HG03460 (cell line): ENCODE measurements at regions not wholly inside any gene's neighbourhood (a gene's known extent, or its start where the extent isn't known, plus 50 kb on each side); places are given as distances from the start of the nearest gene placed in this dataset.
"Not testable (repeated sequence)": the region's sequence is repeated elsewhere in the genome, so short reads cannot be mapped to it uniquely, and the experiment has no call there.

Experiments
- ATAC-seq: cut with Tn5 transposase; IDR thresholded peaks from one replicate; pipeline ENCODE4 v1.9.1; 2021; ENCODE audit not compliant: unreplicated experiment

GRCh38 chr2:43149482-43150107, 76.8 kb downstream of the ZFP36L2 start:
- no peak for ATAC-seq

- ATAC-seq = no peak
These were observed 80.3 kb downstream of the ZFP36L2 start for GRCh38 chr2:43146083-43146482.

- no peak for ATAC-seq
These were observed 82.1 kb downstream of the ZFP36L2 start for GRCh38 chr2:43144263-43144662.

- ATAC-seq = no peak
These were observed 82.7 kb downstream of the ZFP36L2 start for GRCh38 chr2:43143756-43144155.

DNA sequence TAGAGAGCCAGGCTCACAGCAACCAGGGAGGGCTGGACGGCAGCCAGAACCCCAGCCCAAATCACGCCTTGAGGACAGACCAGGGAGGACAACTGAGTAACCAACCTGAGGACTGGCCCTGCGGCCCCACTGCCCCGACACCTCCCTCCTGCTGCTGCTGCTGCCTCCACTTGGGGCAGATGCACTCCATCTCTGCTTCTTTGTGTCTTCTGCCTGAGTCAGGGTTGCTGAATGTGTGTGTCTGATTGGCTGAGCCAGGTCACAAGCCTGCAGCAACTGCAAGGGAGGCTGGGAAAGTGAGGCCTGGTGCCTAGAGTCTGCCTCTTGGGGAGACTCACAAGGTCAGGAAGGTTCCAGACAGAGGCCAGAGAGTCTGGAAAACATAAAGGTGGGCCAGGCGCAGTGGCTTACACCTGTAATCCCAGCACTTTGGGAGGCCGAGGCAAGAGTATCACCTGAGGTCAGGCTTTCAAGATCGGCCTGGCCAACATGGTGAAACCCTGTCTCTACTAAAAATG, 83.4 kb downstream of the ZFP36L2 start:
- ATAC-seq = no peak

GRCh38 chr2:43141636-43142151, 84.7 kb downstream of the ZFP36L2 start:
- ATAC-seq = not testable (repeated sequence)

DNA sequence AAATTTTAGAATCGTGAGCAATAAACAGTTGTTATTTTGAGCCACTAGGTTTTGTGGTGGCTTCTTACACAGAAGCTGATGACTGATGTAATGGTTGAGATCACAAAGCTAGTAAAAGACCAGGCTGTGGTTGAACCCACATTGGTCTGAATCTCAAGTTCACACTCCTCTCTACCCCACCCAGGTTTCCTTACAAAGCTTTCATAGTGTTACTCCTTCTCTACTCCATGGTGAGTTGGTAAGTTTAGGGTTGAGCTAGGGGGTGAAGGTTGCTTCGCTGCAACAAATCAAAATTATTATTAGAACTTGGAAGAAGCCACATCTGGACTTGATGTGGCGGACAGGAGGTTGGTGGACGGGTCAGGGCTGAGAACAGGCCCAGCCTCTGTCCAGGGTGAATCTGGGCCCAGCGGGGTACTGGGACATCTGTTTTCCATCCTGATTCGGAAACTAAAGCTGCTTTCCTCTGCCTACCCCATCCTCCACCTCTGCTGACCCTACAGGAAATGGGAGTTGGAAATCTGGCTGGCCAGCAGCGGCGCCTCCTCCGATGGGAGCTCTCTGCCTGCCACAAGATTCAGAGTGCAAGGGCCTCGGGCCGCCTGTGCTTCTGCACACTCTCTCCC, 86.3 kb downstream of the ZFP36L2 start:
- ATAC-seq = no peak

GRCh38 chr2:43139501-43139900, 86.9 kb downstream of the ZFP36L2 start:
- ATAC-seq = no peak

- no peak for ATAC-seq
These were observed 88.0 kb downstream of the ZFP36L2 start for GRCh38 chr2:43138441-43138840.

DNA sequence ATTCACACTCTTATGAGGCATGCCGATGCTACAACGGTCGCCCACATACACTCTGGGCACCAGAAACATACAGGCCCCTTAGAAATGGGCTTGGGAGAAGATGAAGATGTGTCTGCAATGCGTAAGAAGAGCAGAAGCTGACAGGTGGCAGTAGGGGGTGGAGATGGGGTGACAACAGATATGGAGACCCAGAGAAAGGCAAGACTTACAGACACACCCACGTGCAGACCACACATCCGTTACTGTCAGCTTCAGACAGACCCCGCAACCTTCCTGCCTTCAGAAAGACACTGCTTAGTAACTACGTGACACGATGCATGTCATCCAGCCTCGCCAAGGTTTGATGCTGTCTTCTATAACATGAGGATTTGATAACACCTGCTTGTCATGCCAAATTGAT, 89.5 kb downstream of the ZFP36L2 start:
- no peak for ATAC-seq

DNA sequence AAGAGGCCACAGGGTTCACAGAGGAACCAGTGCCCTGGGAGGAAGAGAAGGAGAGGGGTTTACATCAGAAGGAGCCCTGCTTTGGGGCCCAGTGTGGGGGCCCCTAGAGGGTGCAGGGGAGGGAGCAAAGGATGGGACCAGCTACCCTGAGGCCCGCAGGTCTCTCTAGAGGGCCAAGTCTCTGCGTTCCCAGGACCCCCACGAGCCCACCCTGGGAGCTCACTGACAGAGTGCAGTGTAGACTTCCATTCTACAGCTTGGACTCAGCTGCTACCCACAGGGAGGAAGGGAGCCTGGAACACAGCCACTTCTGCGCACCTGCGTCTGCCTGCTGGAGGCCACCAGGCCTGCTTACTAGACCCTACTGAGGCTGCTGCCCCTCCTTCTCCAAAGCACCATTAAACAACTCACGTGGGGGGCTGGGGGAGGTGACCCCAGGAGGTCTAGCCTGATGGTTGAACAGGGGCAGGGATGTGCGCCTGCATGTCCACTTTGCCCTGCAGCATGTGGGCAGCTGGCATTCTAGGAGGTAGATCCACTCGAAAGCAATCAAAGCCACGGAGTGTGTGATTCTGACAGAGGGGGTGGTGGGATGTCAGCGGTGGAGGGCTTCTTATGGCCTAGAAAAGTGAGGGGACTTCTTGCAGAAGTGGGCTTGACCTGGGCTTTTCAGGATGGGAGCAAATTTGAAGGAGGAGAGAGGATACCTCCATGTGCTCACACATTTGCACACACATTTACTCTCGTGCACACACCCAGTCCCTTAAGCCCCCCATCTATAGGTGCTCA, 90.2 kb downstream of the ZFP36L2 start:
- no peak for ATAC-seq

GRCh38 chr2:43135583-43135982, 90.8 kb downstream of the ZFP36L2 start:
- no peak for ATAC-seq

- no peak for ATAC-seq
These were observed 91.9 kb downstream of the ZFP36L2 start for GRCh38 chr2:43134571-43134889.

DNA sequence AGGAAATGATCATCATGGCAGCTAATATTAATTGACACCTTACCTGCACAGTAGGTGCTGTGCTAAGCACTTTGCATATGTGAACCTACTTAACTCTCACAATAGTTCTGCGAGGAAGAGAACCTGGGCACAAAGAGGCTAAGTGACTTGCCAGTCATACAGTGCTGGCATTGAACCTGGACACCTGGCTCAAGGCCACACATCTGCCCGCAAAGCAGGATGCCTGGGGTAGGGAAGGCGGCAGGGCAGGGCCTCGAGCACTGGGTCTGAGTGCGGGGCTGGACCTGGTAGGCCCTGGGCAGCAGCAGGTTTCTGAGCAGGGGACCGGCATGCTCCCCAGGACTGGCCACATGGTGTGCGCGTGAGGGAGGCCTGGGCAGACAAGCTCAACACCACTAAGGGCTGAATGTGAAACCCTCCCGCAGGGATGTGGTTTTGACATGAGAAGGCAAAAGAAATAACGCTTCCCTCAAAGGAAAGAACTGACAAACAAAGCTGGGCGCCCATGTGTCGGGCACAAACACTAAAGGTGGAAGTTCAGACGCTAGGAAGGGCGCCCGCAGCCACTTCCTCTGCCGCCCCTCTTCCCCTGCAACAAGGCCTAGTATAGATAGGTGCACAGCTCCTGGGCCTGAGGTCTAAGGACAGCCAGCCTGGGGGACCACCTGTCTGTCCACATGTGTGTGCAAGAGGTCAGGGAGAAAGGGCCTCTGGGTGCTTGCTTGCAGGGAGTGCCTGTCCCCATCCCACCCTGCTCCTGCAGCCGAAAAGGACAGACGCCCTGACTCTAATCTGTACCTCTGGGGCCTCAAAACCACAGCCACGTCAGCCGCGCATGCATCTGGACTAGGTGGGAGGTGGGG, 92.5 kb downstream of the ZFP36L2 start:
- no peak for ATAC-seq

GRCh38 chr2:43133336-43133707, 93.1 kb downstream of the ZFP36L2 start:
- no peak for ATAC-seq

DNA sequence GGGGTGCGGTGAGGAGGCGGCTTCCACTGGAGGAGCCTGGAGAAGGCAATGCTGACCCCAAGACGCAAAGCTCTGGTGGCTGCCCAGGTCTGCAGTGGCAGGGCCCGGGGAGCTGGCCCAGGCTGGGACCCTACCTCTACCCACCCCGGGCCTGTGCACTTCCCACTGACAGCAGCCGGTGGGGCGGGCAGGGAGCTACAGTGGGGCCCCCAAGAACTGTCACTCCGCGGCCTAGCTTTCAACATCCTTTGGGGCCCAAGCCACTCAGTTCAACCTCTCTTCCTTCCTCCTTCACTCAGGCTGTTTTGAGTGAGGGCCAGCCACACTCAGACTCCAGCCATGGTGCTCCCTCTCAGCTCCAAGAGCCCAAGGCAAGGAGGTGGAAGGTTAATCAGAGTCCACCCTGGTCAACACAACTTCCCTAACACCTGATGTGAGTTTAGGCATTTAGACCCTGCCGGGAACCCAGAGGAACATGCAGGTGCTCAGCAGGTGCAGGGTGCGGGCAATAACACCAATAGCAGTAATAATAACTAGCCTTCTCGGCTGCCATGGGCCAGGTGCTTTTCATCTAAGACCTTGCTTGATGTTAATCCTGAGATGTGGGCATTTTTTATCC, 93.6 kb downstream of the ZFP36L2 start:
- no peak for ATAC-seq

DNA sequence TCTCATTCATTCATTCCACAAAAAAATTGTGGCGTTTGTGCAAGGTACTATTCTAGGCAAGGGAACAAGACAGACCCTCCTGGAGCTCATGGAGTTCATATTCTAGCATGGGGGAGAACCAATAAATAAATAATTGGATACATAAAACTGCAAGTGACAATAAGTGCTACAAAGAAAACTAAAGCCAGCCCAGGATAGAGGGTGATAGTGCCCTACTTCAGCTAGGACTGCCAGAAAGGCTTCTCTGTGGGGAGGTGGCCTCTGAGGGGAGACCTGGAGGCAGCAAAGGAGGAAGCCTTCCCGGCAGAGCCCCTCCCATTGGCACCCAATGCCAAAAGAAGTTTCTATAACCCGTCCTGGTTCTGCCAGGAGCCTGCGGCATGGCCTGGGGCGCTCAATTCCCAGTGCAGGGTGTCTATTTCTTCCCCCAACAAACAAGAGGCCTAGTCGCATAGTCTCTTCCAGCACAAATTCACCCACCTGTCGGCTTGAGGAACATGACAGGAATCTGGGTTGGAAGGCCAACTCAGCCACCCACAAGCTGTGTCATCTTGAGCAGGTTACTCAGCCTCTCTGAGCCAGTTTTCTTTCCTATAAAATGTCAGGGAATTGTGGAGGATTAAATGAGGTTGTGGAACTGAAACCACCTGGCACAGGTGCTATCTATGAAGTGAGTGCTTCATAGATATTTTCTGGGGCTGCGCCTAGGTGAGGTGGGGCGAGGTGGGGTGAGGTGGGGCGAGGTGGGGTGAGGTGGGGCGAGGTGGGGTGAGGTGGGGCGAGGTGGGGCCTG, 94.3 kb downstream of the ZFP36L2 start:
- ATAC-seq = no peak

DNA sequence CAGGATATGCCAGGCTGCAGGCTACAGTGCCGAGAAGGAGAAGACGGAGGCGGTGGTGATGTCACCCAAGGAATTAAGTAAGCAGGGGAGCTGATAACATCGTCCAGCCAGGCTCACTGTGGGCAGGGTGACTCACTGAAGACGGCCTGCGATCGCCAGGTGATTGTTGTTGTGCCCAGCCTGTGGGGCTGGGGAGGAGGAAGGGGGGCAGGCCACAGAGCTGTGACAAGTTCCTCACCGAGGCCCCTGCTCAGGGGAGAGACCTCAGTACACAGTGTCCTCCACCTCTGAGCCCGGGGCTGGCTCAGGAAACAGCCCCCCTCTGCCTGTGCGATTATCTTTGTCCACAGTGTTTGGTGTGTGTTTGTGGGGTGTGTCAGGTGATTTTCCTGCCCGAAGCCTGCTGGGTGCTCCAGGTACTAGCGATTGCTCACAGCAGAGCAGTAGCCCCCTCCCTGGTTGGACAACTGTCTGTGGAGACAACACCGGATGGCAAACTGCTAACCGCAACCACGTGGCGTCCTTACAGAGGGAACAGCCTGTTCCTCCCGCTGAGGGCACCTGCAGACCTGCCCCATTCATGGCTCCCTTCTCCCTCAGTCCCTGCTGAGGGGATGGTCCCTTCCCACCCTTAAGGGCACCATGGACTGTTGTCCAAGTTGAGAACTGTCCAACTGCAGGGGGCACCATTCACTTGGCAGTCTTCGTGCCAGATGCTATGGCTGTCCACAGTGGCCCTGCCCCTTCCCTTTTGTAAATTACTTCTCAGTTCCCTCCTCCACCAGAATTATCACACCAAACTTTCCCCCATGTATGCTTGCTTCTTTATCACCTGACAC, 95.1 kb downstream of the ZFP36L2 start:
- peak; percentile 41 for ATAC-seq

DNA sequence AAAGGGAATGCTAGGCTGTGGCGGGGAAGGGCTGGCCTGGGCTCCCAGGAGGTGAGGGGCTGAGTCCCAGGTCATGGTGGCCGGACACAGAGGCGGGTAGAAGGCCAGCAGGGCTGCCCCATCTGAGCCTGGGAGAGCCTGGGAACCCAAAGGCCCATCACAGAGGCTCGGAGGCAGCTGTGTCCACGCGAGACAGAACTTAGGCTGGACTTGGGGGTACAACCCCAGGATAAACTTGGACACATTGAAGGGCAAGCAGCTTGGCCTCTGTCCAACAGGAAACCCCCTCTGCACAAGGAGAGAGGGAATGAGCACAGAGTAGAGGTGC, 95.9 kb downstream of the ZFP36L2 start:
- no peak for ATAC-seq
